Neural progenitor cell (in vitro differentiated cells): ENCODE measurements at regions not wholly inside any gene's neighbourhood (a gene's known extent, or its start where the extent isn't known, plus 50 kb on each side); places are given as distances from the start of the nearest gene placed in this dataset.

ENCODE experiments used
- DNase-seq: peaks from one replicate; pipeline ENCODE4 v3.0.0-alpha.2; 2016; ENCODE audit warnings: low spot score
- H2AFZ ChIP-seq: fragments of 200-600 bp; sonication (generic); replicated peaks from 2 replicates; pipeline ENCODE4 v1.6.1; 2016; ENCODE audit warnings: antibody characterized with exemption
- H3F3A ChIP-seq: fragments of 200-600 bp; sonication (generic); 2 replicates; pipeline ENCODE4 v1.6.1; 2016; ENCODE audit warnings: antibody characterized with exemption, low read depth
- H3K27ac ChIP-seq: fragments of 200-600 bp; sonication (generic); 2 replicates; pipeline ENCODE4 v1.5.1; 2016; ENCODE audit warnings: mild to moderate bottlenecking
- H3K27me3 ChIP-seq: fragments of 200-600 bp; sonication (generic); 2 replicates; pipeline ENCODE4 v1.6.1; 2016; ENCODE audit warnings: mild to moderate bottlenecking, moderate library complexity
- H3K36me3 ChIP-seq: fragments of 200-600 bp; sonication (generic); 2 replicates; pipeline ENCODE4 v1.5.1; 2016
- H3K4me1 ChIP-seq: fragments of 200-600 bp; sonication (generic); 2 replicates; pipeline ENCODE4 v1.6.1; 2016; ENCODE audit warnings: mixed run types
- H3K4me2 ChIP-seq: fragments of 200-600 bp; sonication (generic); 2 replicates; pipeline ENCODE4 v1.6.1; 2016
- H3K4me3 ChIP-seq: fragments of 200-600 bp; sonication (generic); 2 replicates; pipeline ENCODE4 v1.5.1; 2016
- H3K79me2 ChIP-seq: fragments of 200-600 bp; sonication (generic); 2 replicates; pipeline ENCODE4 v1.6.1; 2016; ENCODE audit warnings: low read depth
- H3K9ac ChIP-seq: fragments of 200-600 bp; sonication (generic); 2 replicates; pipeline ENCODE4 v1.6.1; 2016
- H3K9me3 ChIP-seq: fragments of 200-600 bp; sonication (generic); 2 replicates; pipeline ENCODE4 v1.5.1; 2016; ENCODE audit warnings: low read depth
- H4K20me1 ChIP-seq: fragments of 200-600 bp; sonication (generic); 2 replicates; pipeline ENCODE4 v1.6.1; 2016; ENCODE audit warnings: low read depth
- H3K27ac Mint-ChIP-seq: 3 replicates; pipeline ENCODE4 v1.8.0; 2021; ENCODE audit warnings: mixed read lengths
- H3K27me3 Mint-ChIP-seq: 2 replicates; pipeline ENCODE4 v1.8.0; 2022; ENCODE audit warnings: low read depth, mild to moderate bottlenecking, inconsistent platforms, moderate library complexity, mixed read lengths; ENCODE audit not compliant: insufficient read depth
- H3K36me3 Mint-ChIP-seq: 3 replicates; pipeline ENCODE4 v1.8.0; 2021; ENCODE audit warnings: mixed read lengths
- H3K4me1 Mint-ChIP-seq: 3 replicates; pipeline ENCODE4 v1.8.0; 2021; ENCODE audit warnings: mixed read lengths
- H3K4me3 Mint-ChIP-seq: 3 replicates; pipeline ENCODE4 v1.8.0; 2021; ENCODE audit warnings: mild to moderate bottlenecking, moderate library complexity, mixed read lengths
- H3K9me3 Mint-ChIP-seq: 3 replicates; pipeline ENCODE4 v1.8.0; 2020; ENCODE audit warnings: mixed read lengths
- CTCF ChIP-seq: fragments of 200-600 bp; sonication (generic); IDR thresholded peaks from 2 replicates; pipeline ENCODE4 v1.5.1; 2017; ENCODE audit warnings: antibody characterized with exemption, mild to moderate bottlenecking
- EZH2 ChIP-seq: fragments of 200-600 bp; sonication (generic); IDR thresholded peaks from 2 replicates; pipeline ENCODE4 v1.6.1; 2017; ENCODE audit warnings: antibody characterized with exemption, mild to moderate bottlenecking, moderate library complexity
- EZH2phosphoT487 ChIP-seq: fragments of 200-600 bp; sonication (generic); IDR thresholded peaks from 2 replicates; pipeline ENCODE4 v1.6.1; 2017; ENCODE audit warnings: antibody characterized with exemption

DNA sequence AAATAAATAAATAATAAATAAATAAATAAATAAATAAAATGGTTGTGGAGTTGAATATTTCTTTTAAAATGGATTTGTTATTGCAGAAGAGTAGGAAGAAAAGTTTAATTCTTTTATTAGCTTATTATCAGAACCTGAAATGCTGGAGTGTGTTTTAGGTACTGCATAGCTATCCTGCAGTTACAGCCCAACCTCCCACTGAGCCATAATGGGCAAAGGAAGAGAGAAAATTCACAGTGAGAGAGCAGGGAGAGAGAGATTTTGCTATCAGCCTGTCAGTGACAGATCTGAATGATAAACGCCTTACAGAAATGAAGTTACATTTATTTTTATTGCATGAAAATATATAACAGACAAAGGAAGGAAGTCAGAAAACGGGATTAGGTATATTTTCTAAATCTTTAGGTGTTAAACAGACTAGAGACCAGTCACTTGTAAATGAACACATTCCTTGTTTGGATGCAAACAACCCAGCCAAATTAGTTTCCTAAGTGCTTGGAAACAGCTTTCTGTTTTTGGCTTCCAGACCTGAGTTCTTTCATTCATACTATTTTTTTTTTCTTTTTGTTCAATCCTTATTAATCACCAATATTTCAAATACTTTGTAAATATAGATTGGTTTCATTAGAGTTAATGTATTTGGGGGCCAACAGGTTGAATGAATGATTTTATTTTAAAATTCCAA is 425.3 kb downstream of the USP25 start:
- Histone ChIP-seq H3K27me3 (no peaks in the 10 kb centered on the region), H3K9me3 (no peaks in the 10 kb centered on the region), H3K79me2 (no peaks in the 10 kb centered on the region), H2AFZ (no peak overlapping the region), H3F3A (no peaks in the 10 kb centered on the region), H3K27ac (no peak overlapping the region), H3K9ac (no peak overlapping the region), H3K36me3 (no peaks in the 10 kb centered on the region), H3K4me2 (peak overlapping the region; percentile 40), H3K4me3 (no peak overlapping the region), H3K4me1 (peaks cover 14% of the 10 kb centered on the region), H4K20me1 (no peaks in the 10 kb centered on the region)
- peak; percentile 22 for DNase-seq
- H3K27me3 Mint-ChIP-seq = no peaks in the 10 kb centered on the region
- TF ChIP-seq EZH2phosphoT487 = no peak
- no peak for TF ChIP-seq EZH2
- TF ChIP-seq CTCF = no peak
- H3K9me3 Mint-ChIP-seq = no peaks in the 10 kb centered on the region
- peaks cover 12% of the 10 kb centered on the region for H3K4me1 Mint-ChIP-seq
- H3K4me3 Mint-ChIP-seq = no peak overlapping the region
- no peaks in the 10 kb centered on the region for H3K36me3 Mint-ChIP-seq
- peak overlapping the region; percentile 60 for H3K27ac Mint-ChIP-seq

DNA sequence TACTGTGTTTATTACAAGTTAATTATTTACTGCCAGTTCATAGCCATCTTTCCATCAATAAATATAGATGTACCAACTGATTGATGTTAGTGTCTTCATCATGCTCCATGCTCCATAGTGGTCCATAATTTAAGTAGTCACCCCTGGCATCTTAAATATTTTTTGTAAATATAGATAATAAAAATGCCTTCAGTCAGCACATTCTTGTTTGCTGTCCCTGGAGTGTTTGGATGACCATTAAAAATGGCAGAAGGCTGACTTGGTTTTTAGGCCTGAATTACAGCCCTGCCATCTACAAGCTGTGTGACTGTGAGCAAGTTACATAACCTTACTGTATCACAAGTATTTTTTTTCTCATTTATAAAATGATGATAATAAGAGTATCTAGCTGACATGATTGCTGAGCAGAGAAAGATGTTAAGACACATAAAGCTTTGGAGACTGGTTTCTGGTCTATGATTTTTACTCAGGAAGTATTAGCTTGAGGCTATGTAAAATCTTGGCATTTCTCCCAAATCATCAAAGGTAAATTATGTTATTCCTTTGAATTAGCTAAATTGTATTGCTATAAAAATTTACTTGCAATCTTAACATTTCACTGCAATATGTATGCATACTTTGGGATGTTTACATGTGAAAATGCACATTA is 427.2 kb downstream of the USP25 start:
- TF ChIP-seq CTCF (no peak), EZH2phosphoT487 (no peak), EZH2 (no peak)

GRCh38 chr21:16159213-16159970 is 429.6 kb downstream of the USP25 start:
- Mint-ChIP-seq H3K9me3 (no peaks in the 10 kb centered on the region), H3K4me3 (no peak overlapping the region), H3K27ac (peak overlapping the region; percentile 13), H3K36me3 (no peaks in the 10 kb centered on the region), H3K27me3 (no peaks in the 10 kb centered on the region), H3K4me1 (peaks cover 17% of the 10 kb centered on the region)
- Histone ChIP-seq H3K27me3 (no peaks in the 10 kb centered on the region), H3K4me1 (peaks cover 11% of the 10 kb centered on the region), H3K36me3 (no peaks in the 10 kb centered on the region), H3K4me3 (no peak overlapping the region), H3K4me2 (no peak overlapping the region), H3K27ac (no peak overlapping the region), H4K20me1 (no peaks in the 10 kb centered on the region), H3K9ac (no peak overlapping the region), H2AFZ (peak overlapping the region; percentile 50), H3K79me2 (no peaks in the 10 kb centered on the region), H3K9me3 (no peaks in the 10 kb centered on the region), H3F3A (no peaks in the 10 kb centered on the region)
- TF ChIP-seq EZH2phosphoT487 (no peak), EZH2 (no peak), CTCF (no peak)
- DNase-seq = no peak

More for the DNA sequence above, 427.2 kb downstream of the USP25 start:
- H3K4me1 Mint-ChIP-seq = peaks cover 12% of the 10 kb centered on the region
- Histone ChIP-seq H3K27me3 (no peaks in the 10 kb centered on the region), H3K79me2 (no peaks in the 10 kb centered on the region), H3F3A (no peaks in the 10 kb centered on the region), H4K20me1 (no peaks in the 10 kb centered on the region), H3K4me2 (no peak overlapping the region), H3K36me3 (no peaks in the 10 kb centered on the region), H3K4me3 (no peak overlapping the region), H3K27ac (no peak overlapping the region), H3K9ac (no peak overlapping the region), H3K9me3 (no peaks in the 10 kb centered on the region), H2AFZ (no peak overlapping the region), H3K4me1 (peaks cover 14% of the 10 kb centered on the region)
- DNase-seq = no peak
- no peak overlapping the region for H3K27ac Mint-ChIP-seq
- H3K9me3 Mint-ChIP-seq = no peaks in the 10 kb centered on the region
- no peaks in the 10 kb centered on the region for H3K27me3 Mint-ChIP-seq
- H3K4me3 Mint-ChIP-seq = no peak overlapping the region
- no peaks in the 10 kb centered on the region for H3K36me3 Mint-ChIP-seq
